NCI-H1092 (cell line): ENCODE measurements at regions not wholly inside any gene's neighbourhood (a gene's known extent, or its start where the extent isn't known, plus 50 kb on each side); places are given as distances from the start of the nearest gene placed in this dataset.

Experiments used
- DNase-seq: peaks from one replicate; lab custom pipeline; 2025; lab: John Stamatoyannopoulos, UW

GRCh38 chr4:181682367-181683047 lies 560.7 kb upstream of the TENM3 start:
- DNase-seq: no peak

GRCh38 chr4:181684310-181684709 lies 558.9 kb upstream of the TENM3 start:
- no peak for DNase-seq

- no peak for DNase-seq
Observed at GRCh38 chr4:181685461-181685860, 557.7 kb upstream of the TENM3 start.

DNA sequence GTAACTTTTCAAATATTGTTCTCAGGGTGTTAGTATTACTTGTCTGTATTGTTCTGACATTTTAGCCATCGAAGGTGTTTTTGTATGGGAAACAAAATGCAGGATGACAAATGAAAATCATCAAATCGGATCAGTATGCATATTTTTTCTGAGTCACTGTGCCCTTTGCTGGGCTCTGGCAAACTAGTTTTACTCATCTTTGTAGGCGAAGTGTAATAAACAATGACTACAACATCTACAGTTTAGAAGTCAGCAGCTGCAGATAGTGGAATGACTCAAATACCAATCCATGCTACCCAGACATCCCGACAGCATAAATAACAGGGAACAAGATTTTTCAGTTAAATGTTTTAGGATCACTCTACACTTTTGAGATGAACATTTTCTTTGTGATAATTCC lies 557.3 kb upstream of the TENM3 start:
- no peak for DNase-seq

DNA sequence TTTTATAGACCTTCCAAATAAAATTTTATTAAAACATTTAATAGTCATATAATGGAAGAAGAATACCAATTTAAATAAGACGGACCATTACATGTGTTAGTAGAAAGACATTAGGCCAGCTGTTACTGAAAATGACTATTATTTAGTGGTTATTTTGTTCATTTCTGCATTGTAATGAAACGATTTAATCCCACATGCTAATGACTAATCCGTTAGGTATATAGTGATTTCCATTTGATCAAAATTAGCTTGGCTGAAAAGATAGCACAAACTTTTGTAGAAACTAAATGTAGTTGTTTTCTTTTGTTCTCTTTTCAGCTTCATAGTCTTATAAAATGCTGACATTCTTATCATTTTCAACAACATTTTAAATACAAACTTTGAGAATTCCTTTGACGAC lies 556.1 kb upstream of the TENM3 start:
- DNase-seq: no peak

- DNase-seq: no peak
Observed at GRCh38 chr4:181688432-181688831, 554.8 kb upstream of the TENM3 start.

- DNase-seq: no peak
Observed at GRCh38 chr4:181688872-181689271, 554.3 kb upstream of the TENM3 start.

- no peak for DNase-seq
Observed at GRCh38 chr4:181690498-181690897, 552.7 kb upstream of the TENM3 start.

- no peak for DNase-seq
Observed at GRCh38 chr4:181692965-181693364, 550.2 kb upstream of the TENM3 start.

GRCh38 chr4:181693517-181693916 lies 549.7 kb upstream of the TENM3 start:
- DNase-seq: no peak

- DNase-seq: no peak
Observed at GRCh38 chr4:181698221-181698620, 545.0 kb upstream of the TENM3 start.

GRCh38 chr4:181701214-181701613 lies 542.0 kb upstream of the TENM3 start:
- no peak for DNase-seq

DNA sequence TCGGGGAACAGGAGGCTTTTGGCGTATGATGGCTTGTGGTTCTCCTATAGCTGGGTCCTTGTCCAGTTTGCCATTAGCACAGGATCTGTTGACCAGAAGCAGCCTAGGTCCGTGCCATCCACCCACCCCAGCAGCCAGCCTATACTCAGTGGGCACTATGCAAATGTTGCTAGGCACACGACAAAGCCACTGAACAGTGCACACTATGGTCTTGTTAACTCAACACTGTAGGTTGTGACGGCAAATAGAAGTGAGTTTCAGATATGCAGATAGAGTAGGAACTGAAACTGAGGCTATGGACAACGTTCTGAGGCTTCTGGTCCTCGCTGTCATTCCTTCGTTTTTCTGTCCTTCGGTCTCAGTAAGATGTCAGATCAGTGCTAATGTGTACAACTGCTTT lies 541.3 kb upstream of the TENM3 start:
- DNase-seq: no peak

DNA sequence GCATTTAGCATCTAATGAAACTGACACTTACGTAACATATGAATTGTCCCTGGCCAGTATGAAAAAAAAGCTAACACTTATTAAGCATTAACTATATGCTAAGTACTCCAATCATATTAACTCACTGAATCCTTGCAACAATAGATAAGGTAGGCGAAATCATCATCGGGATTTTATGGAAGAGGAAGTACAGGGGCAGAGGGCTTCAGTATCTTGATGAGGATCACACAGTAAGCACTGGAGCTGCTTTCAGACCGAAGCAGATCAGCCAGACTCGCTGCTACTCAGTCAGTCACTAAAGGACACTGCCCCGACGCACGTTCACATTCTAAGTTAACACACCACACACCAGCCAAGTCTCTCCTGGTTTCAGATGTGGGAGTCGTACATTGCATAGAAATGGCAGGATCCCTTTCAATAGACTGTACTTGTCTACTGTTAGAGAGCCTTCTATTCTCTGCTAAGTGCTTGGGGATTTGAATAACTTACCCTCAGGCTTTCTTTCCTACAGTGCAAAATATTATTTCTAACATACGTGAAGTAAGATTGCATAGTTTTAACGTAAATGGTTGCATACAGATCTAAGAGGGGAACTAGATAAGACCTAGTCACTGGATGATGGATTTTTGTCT lies 540.2 kb upstream of the TENM3 start:
- DNase-seq: no peak

- no peak for DNase-seq
Observed at GRCh38 chr4:181710143-181710542, 533.1 kb upstream of the TENM3 start.

DNA sequence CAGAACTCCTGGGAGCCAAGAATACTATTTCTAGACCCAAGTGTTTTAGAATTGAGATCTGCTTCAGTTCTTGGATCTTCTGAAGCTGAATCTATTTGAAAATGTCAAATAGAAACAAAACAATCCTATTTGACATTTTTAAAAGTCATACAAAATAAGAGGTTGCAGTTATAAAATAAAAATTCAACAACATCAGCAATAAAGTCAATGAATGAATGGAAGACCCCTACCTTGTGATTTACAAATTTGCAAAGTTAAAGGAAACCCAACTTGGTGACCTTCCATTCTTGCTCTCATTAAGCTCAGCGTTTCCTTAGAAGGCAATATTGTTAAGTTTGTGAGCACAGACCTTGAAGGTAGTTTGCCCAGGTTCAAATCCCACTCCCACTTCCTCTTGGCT lies 531.8 kb upstream of the TENM3 start:
- no peak for DNase-seq

GRCh38 chr4:181728305-181728966 lies 514.8 kb upstream of the TENM3 start:
- DNase-seq: no peak

GRCh38 chr4:181731900-181732299 lies 511.3 kb upstream of the TENM3 start:
- no peak for DNase-seq

DNA sequence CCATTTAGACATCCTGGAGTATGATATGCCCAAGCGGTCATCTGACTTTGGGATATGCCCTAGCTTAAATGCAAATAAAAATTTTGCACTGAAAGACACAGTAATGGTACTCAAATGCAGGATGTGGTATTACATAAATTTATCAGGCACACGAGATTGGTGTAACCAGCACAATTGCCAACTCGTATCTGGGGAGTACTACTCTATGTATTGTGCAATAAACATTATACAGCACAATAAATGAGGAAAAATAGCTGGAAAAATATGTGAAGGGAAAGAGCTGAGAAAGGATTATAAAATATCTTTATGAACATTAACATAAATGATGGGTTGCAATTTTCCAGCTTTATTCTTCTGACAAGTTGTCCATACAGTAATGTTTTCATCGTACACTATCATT lies 505.5 kb upstream of the TENM3 start:
- DNase-seq: no peak

- no peak for DNase-seq
Observed at GRCh38 chr4:181739031-181739430, 504.2 kb upstream of the TENM3 start.

DNA sequence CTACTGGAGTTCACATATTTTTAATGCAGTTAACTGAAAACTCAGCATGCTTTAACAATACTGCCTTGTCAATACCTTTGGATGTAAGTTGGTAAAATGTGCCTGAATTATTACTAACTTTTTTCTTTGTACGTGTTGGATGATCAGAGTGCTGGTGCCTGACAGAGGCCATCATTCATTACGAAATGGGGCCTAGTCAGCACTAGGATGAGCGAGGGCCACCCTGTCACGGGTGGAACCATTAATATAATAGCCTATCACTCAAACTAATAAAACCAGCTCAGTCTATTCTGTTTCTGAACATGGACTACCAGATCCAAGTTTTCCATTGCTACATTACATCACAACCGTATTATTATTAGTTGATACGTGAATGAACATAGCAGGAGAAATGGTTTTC lies 501.7 kb upstream of the TENM3 start:
- no peak for DNase-seq

DNA sequence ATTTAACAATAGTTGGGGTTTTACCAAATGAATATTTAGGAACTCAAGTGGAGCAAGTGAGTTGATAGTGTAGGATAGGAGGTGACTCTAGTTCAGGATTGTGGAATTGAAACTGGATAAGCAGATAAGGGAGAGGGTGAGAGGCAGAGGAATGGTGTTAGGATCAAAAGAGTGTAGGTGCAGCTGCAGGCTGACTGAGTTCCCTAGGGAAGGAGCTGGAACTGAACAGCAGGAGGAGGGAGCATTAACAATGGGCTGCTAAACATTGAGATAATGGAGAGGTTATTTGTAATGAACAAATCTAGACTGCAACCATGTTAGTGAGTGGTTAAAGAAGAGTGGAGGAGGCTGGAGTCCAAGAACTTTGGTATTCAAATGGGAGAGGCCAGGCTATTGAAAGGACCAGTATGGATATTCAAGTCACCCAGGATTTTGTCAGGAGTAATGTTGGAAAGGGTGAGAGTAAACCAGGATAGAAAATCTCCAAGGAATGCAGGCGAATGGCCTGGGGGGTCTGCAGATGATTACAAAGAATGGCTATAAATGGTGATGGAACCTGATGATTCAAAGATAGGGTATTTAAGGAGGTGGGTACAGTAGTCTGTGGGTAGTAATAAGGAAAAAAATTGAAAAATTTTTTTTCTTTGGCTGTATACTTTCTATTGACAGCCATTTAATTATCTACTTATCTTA lies 497.1 kb upstream of the TENM3 start:
- DNase-seq: no peak

GRCh38 chr4:181748581-181748980 lies 494.6 kb upstream of the TENM3 start:
- DNase-seq: no peak
